ENCODE measurements at regions not wholly inside any gene's neighbourhood (a gene's known extent, or its start where the extent isn't known, plus 50 kb on each side); places are given as distances from the start of the nearest gene placed in this dataset.
"Not testable (repeated sequence)": the region's sequence is repeated elsewhere in the genome, so short reads cannot be mapped to it uniquely, and the experiment has no call there.

- DNase-seq = peak; percentile 75
These were observed 318.0 kb downstream of the RFPL4B start for GRCh38 chr6:112665114-112665513.

- peak; percentile 48 for DNase-seq
These were observed 318.7 kb downstream of the RFPL4B start for GRCh38 chr6:112665815-112666214.

- no peak for DNase-seq
These were observed 320.3 kb downstream of the RFPL4B start for GRCh38 chr6:112667427-112667826.

GRCh38 chr6:112680091-112680490 is 333.0 kb downstream of the RFPL4B start:
- DNase-seq = peak; percentile 43

- no peak for DNase-seq
These were observed 334.9 kb downstream of the RFPL4B start for GRCh38 chr6:112682071-112682470.

GRCh38 chr6:112683106-112683505 is 336.0 kb downstream of the RFPL4B start:
- DNase-seq = no peak

GRCh38 chr6:112683926-112684325 is 336.8 kb downstream of the RFPL4B start:
- DNase-seq = peak; percentile 87

- peak; percentile 28 for DNase-seq
These were observed 338.5 kb downstream of the RFPL4B start for GRCh38 chr6:112685521-112686220.

GRCh38 chr6:112688487-112689165 is 341.5 kb downstream of the RFPL4B start:
- DNase-seq = not testable (repeated sequence)

GRCh38 chr6:112689183-112689858 is 342.2 kb downstream of the RFPL4B start:
- DNase-seq = not testable (repeated sequence)

GRCh38 chr6:112690497-112691202 is 343.5 kb downstream of the RFPL4B start:
- peak; percentile 68 for DNase-seq

- peak; percentile 95 for DNase-seq
These were observed 344.2 kb downstream of the RFPL4B start for GRCh38 chr6:112691289-112691688.

- DNase-seq = no peak
These were observed 347.9 kb downstream of the RFPL4B start for GRCh38 chr6:112695001-112695400.

GRCh38 chr6:112697265-112697664 is 350.1 kb downstream of the RFPL4B start:
- no peak for DNase-seq

GRCh38 chr6:112701201-112701600 is 354.1 kb downstream of the RFPL4B start:
- DNase-seq = peak; percentile 55

- DNase-seq = no peak
These were observed 363.6 kb downstream of the RFPL4B start for GRCh38 chr6:112710710-112711109.

- DNase-seq = no peak
These were observed 366.3 kb downstream of the RFPL4B start for GRCh38 chr6:112713402-112713801.

- DNase-seq = no peak
These were observed 370.3 kb downstream of the RFPL4B start for GRCh38 chr6:112717401-112717800.

GRCh38 chr6:112717856-112718255 is 370.7 kb downstream of the RFPL4B start:
- DNase-seq = no peak

- DNase-seq = no peak
These were observed 378.5 kb downstream of the RFPL4B start for GRCh38 chr6:112725541-112726085.

GRCh38 chr6:112735129-112735528 is 388.0 kb downstream of the RFPL4B start:
- no peak for DNase-seq

- DNase-seq = no peak
These were observed 392.6 kb downstream of the RFPL4B start for GRCh38 chr6:112739766-112740165.

GRCh38 chr6:112743323-112743722 is 396.2 kb downstream of the RFPL4B start:
- no peak for DNase-seq
